B cell (primary cell): ENCODE measurements at regions not wholly inside any gene's neighbourhood (a gene's known extent, or its start where the extent isn't known, plus 50 kb on each side); places are given as distances from the start of the nearest gene placed in this dataset.

Experiments used
- CTCF ChIP-seq: fragments of 200-600 bp; IDR thresholded peaks from one replicate; pipeline ENCODE4 v1.8.0; 2022; ENCODE audit warnings: antibody characterized with exemption, mild to moderate bottlenecking
- EZH2 ChIP-seq: IDR thresholded peaks from 2 replicates; pipeline ENCODE4 v1.6.1; 2012; ENCODE audit warnings: borderline replicate concordance, low read depth, mild to moderate bottlenecking, moderate library complexity, low read length; ENCODE audit not compliant: insufficient read depth, poor library complexity, severe bottlenecking

DNA sequence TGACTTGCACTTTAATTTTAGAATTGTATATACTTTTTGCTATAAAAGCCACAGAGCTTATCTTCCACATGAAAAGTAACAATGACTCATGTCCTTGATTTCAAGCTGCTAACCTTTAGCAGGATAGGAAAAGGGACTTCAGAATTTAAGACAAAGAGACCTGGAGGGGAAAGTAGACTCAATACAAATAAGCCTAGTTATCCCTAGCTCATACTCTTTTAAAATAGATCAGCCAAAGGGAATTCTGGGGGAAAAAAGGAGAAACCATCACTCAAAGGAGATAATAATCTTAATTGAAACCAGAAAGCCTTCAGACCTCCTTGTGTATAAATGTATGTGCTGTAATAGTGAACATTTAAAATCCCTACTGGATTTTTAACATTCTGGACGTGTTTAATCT, 930.3 kb downstream of the NTRK3 start:
- no peak for TF ChIP-seq CTCF
- TF ChIP-seq EZH2: no peak
